HG03060 (cell line): ENCODE measurements at regions not wholly inside any gene's neighbourhood (a gene's known extent, or its start where the extent isn't known, plus 50 kb on each side); places are given as distances from the start of the nearest gene placed in this dataset.

Experiments used
- ATAC-seq: cut with Tn5 transposase; IDR thresholded peaks from one replicate; pipeline ENCODE4 v1.9.1; 2021; ENCODE audit warnings: low read depth, moderate number of reproducible peaks; ENCODE audit not compliant: unreplicated experiment

GRCh38 chr5:86329318-86329717, 288.4 kb upstream of the COX7C start:
- no peak for ATAC-seq

- no peak for ATAC-seq
These were observed 287.0 kb upstream of the COX7C start for GRCh38 chr5:86330736-86331135.

- no peak for ATAC-seq
These were observed 284.9 kb upstream of the COX7C start for GRCh38 chr5:86332851-86333250.

GRCh38 chr5:86337667-86338460, 279.9 kb upstream of the COX7C start:
- no peak for ATAC-seq

- ATAC-seq, result no peak
These were observed 263.1 kb upstream of the COX7C start for GRCh38 chr5:86354664-86355063.

GRCh38 chr5:86360801-86361200, 256.9 kb upstream of the COX7C start:
- ATAC-seq, result no peak

GRCh38 chr5:86371061-86371460, 246.7 kb upstream of the COX7C start:
- no peak for ATAC-seq

- ATAC-seq, result no peak
These were observed 243.1 kb upstream of the COX7C start for GRCh38 chr5:86374611-86375010.

GRCh38 chr5:86376214-86376613, 241.5 kb upstream of the COX7C start:
- no peak for ATAC-seq

GRCh38 chr5:86403190-86403589, 214.6 kb upstream of the COX7C start:
- ATAC-seq, result no peak

GRCh38 chr5:86404256-86404655, 213.5 kb upstream of the COX7C start:
- ATAC-seq, result no peak

- no peak for ATAC-seq
These were observed 210.0 kb upstream of the COX7C start for GRCh38 chr5:86407711-86408110.

- ATAC-seq, result no peak
These were observed 206.1 kb upstream of the COX7C start for GRCh38 chr5:86411596-86411995.

- no peak for ATAC-seq
These were observed 190.6 kb upstream of the COX7C start for GRCh38 chr5:86427158-86427557.

GRCh38 chr5:86439593-86440110, 178.1 kb upstream of the COX7C start:
- ATAC-seq, result no peak

GRCh38 chr5:86442036-86442745, 175.6 kb upstream of the COX7C start:
- no peak for ATAC-seq

GRCh38 chr5:86447362-86447761, 170.4 kb upstream of the COX7C start:
- no peak for ATAC-seq

GRCh38 chr5:86452251-86452650, 165.5 kb upstream of the COX7C start:
- no peak for ATAC-seq

GRCh38 chr5:86460519-86460918, 157.2 kb upstream of the COX7C start:
- no peak for ATAC-seq

GRCh38 chr5:86461169-86461956, 156.4 kb upstream of the COX7C start:
- ATAC-seq, result no peak

GRCh38 chr5:86463339-86463738, 154.4 kb upstream of the COX7C start:
- no peak for ATAC-seq
